GM12892 (cell line): ENCODE measurements at regions not wholly inside any gene's neighbourhood (a gene's known extent, or its start where the extent isn't known, plus 50 kb on each side); places are given as distances from the start of the nearest gene placed in this dataset.

ENCODE experiments used
- POLR2A ChIP-seq: IDR thresholded peaks from 2 replicates; pipeline ENCODE4 v1.6.1; 2011; ENCODE audit warnings: low read depth, low read length, control low read depth
- POLR2AphosphoS5 ChIP-seq: IDR thresholded peaks from 2 replicates; pipeline ENCODE4 v1.6.1; 2011; ENCODE audit warnings: low read depth, low read length, control low read depth

DNA sequence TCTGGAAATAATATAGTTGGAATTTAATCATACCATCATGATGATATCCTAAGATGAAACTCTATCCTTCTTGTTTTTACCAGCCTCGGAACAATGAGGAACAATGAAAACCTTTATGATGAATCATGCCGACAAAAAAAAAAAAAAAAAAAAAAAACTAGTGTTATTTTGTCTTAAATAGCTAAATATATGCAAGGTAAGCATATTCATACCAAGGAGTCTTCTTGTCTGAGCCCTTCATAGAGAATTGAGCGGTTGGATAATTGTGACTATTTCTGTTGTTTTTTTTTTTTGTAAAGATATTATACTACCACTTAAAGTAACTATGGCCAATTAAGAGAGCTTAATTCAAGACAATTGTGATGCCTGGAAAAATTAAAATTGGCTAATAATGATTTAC is 244.0 kb upstream of the PCDH9 start:
- TF ChIP-seq POLR2AphosphoS5: no peak
- no peak for TF ChIP-seq POLR2A
